HG02885 (cell line): ENCODE measurements at regions not wholly inside any gene's neighbourhood (a gene's known extent, or its start where the extent isn't known, plus 50 kb on each side); places are given as distances from the start of the nearest gene placed in this dataset.
"Not testable (repeated sequence)": the region's sequence is repeated elsewhere in the genome, so short reads cannot be mapped to it uniquely, and the experiment has no call there.

Source experiments
- ATAC-seq: cut with Tn5 transposase; IDR thresholded peaks from one replicate; pipeline ENCODE4 v1.9.1; 2021; ENCODE audit warnings: mild to moderate bottlenecking; ENCODE audit not compliant: unreplicated experiment, poor library complexity

- ATAC-seq: peak; percentile 81
Observed at GRCh38 chr10:30736685-30737232, 107.2 kb upstream of the LYZL2 start.

- ATAC-seq: no peak
Observed at GRCh38 chr10:30734901-30735300, 105.3 kb upstream of the LYZL2 start.

GRCh38 chr10:30732671-30733070 is 103.1 kb upstream of the LYZL2 start:
- no peak for ATAC-seq

GRCh38 chr10:30731963-30732362 is 102.4 kb upstream of the LYZL2 start:
- no peak for ATAC-seq

GRCh38 chr10:30730306-30730705 is 100.8 kb upstream of the LYZL2 start:
- no peak for ATAC-seq

- no peak for ATAC-seq
Observed at GRCh38 chr10:30728766-30729165, 99.2 kb upstream of the LYZL2 start.

- no peak for ATAC-seq
Observed at GRCh38 chr10:30728127-30728526, 98.6 kb upstream of the LYZL2 start.

- no peak for ATAC-seq
Observed at GRCh38 chr10:30727524-30727923, 98.0 kb upstream of the LYZL2 start.

- ATAC-seq: peak; percentile 89
Observed at GRCh38 chr10:30726783-30727414, 97.3 kb upstream of the LYZL2 start.

GRCh38 chr10:30725661-30726060 is 96.1 kb upstream of the LYZL2 start:
- no peak for ATAC-seq

- ATAC-seq: no peak
Observed at GRCh38 chr10:30724296-30724695, 94.7 kb upstream of the LYZL2 start.

GRCh38 chr10:30722956-30723620 is 93.5 kb upstream of the LYZL2 start:
- ATAC-seq: no peak

GRCh38 chr10:30719832-30720231 is 90.3 kb upstream of the LYZL2 start:
- ATAC-seq: no peak

- ATAC-seq: no peak
Observed at GRCh38 chr10:30709700-30710358, 80.3 kb upstream of the LYZL2 start.

- ATAC-seq: no peak
Observed at GRCh38 chr10:30709229-30709628, 79.7 kb upstream of the LYZL2 start.

- no peak for ATAC-seq
Observed at GRCh38 chr10:30708234-30708633, 78.7 kb upstream of the LYZL2 start.

- ATAC-seq: not testable (repeated sequence)
Observed at GRCh38 chr10:30706189-30706588, 76.6 kb upstream of the LYZL2 start.

- peak; percentile 12 for ATAC-seq
Observed at GRCh38 chr10:30705625-30706149, 76.1 kb upstream of the LYZL2 start.

GRCh38 chr10:30705101-30705624 is 75.6 kb upstream of the LYZL2 start:
- ATAC-seq: peak; percentile 54

GRCh38 chr10:30704601-30705100 is 75.1 kb upstream of the LYZL2 start:
- peak; percentile 1 for ATAC-seq
